Testis (tissue), 2 donors: ENCODE measurements at regions not wholly inside any gene's neighbourhood (a gene's known extent, or its start where the extent isn't known, plus 50 kb on each side); places are given as distances from the start of the nearest gene placed in this dataset.

ENCODE experiments used
- DNase-seq: peaks from one replicate; pipeline ENCODE4 v3.0.0-alpha.2; 2019
- H3K27ac ChIP-seq, 2 donors: fragments of 200-600 bp; sonication (generic); one replicate each; pipeline ENCODE4 v1.5.1; 2019
- H3K27me3 ChIP-seq: fragments of 200-600 bp; sonication (generic); one replicate; pipeline ENCODE4 v1.5.1; 2019
- H3K36me3 ChIP-seq: fragments of 200-600 bp; sonication (generic); one replicate; pipeline ENCODE4 v1.5.1; 2017; ENCODE audit warnings: low read depth; ENCODE audit errors: missing control alignments
- H3K4me1 ChIP-seq: fragments of 200-600 bp; sonication (generic); one replicate; pipeline ENCODE4 v1.5.1; 2019
- H3K4me3 ChIP-seq, 2 donors: fragments of 200-600 bp; sonication (generic); one replicate each; pipeline ENCODE4 v1.5.1; 2017 to 2019
- H3K9me3 ChIP-seq: fragments of 200-600 bp; sonication (generic); one replicate; pipeline ENCODE4 v1.5.1; 2017
- CTCF ChIP-seq, 3 experiments: fragments of 450-650 bp in 2 of 3; fragments of 200-600 bp in 1 of 3; sonication (generic) in 1 of 3; IDR thresholded peaks; one replicate each; pipeline ENCODE4 v1.5.1; 2016 to 2019; ENCODE audit warnings: antibody characterized with exemption in 3 of 3, mild to moderate bottlenecking in 2 of 3, moderate library complexity in 1 of 3
- POLR2A ChIP-seq: fragments of 450-650 bp; IDR thresholded peaks from one replicate; pipeline ENCODE4 v1.6.1; 2017; ENCODE audit warnings: antibody characterized with exemption, mild to moderate bottlenecking, moderate library complexity
- WGBS, 2 donors: methylation state at CpG; one replicate each; pipeline ENCODE4 v1.1.5; 2018; 5-methylcytosine and 5-hydroxymethylcytosine counted together
- intact Hi-C: fragments of 100-400 bp; cut with DNase I; formaldehyde crosslinking; loops from one replicate; pipeline ENCODE4 v1.15.1; 2023; ENCODE audit warnings: low total_unique reads

- no peak for TF ChIP-seq POLR2A
- no peak for TF ChIP-seq CTCF (IDR thresholded peaks at IDR 0.05)
- Histone ChIP-seq H3K27me3 (no peaks in the 10 kb centered on the region), H3K4me3 (no peak overlapping the region), H3K9me3 (no peaks in the 10 kb centered on the region), H3K36me3 (no peaks in the 10 kb centered on the region), H3K4me1 (no peaks in the 10 kb centered on the region), H3K27ac (no peak overlapping the region)
- 88 to 91% methylated on average over 2 of the region's 2 CpGs for WGBS, 2 donors
- DNase-seq: no peak
- intact Hi-C loops: no loop called here
Measured at GRCh38 chr11:109856928-109857327, 236.3 kb upstream of the ZC3H12C start.

GRCh38 chr11:109857637-109858036 is 235.6 kb upstream of the ZC3H12C start:
- intact Hi-C loops: no loop called here
- Histone ChIP-seq H3K9me3 (no peaks in the 10 kb centered on the region), H3K4me1 (no peaks in the 10 kb centered on the region), H3K36me3 (no peaks in the 10 kb centered on the region), H3K4me3 (no peak overlapping the region), H3K27ac (no peak overlapping the region), H3K27me3 (no peaks in the 10 kb centered on the region)
- no peak for DNase-seq
- TF ChIP-seq POLR2A (no peak), CTCF (IDR thresholded peaks at IDR 0.05) (no peak)

GRCh38 chr11:109858152-109858551 is 235.0 kb upstream of the ZC3H12C start:
- H3K36me3 ChIP-seq: no peaks in the 10 kb centered on the region
- H3K27ac ChIP-seq: no peak overlapping the region
- intact Hi-C loops: no loop called here
- H3K27me3 ChIP-seq: no peaks in the 10 kb centered on the region
- no peaks in the 10 kb centered on the region for H3K9me3 ChIP-seq
- no peak overlapping the region for H3K4me3 ChIP-seq
- DNase-seq: no peak
- H3K4me1 ChIP-seq: no peaks in the 10 kb centered on the region
- WGBS, 2 donors: 64 to 74% methylated on average over 4 of the region's 4 CpGs
- no peak for TF ChIP-seq CTCF (IDR thresholded peaks at IDR 0.05)

GRCh38 chr11:109859045-109859724 is 234.0 kb upstream of the ZC3H12C start:
- no peak for TF ChIP-seq CTCF (IDR thresholded peaks at IDR 0.05)
- no peak for TF ChIP-seq POLR2A
- no peaks in the 10 kb centered on the region for H3K4me1 ChIP-seq
- H3K27me3 ChIP-seq: no peaks in the 10 kb centered on the region
- H3K36me3 ChIP-seq: no peaks in the 10 kb centered on the region
- no peaks in the 10 kb centered on the region for H3K9me3 ChIP-seq
- no peak overlapping the region for H3K27ac ChIP-seq
- WGBS, 2 donors: 86% methylated on average over 4 of the region's 4 CpGs
- intact Hi-C loops: no loop called here
- H3K4me3 ChIP-seq: no peak overlapping the region
- no peak for DNase-seq

- Histone ChIP-seq H3K4me3 (no peak overlapping the region), H3K9me3 (no peaks in the 10 kb centered on the region), H3K4me1 (no peaks in the 10 kb centered on the region), H3K36me3 (no peaks in the 10 kb centered on the region), H3K27ac (no peak overlapping the region), H3K27me3 (no peaks in the 10 kb centered on the region)
- TF ChIP-seq CTCF (IDR thresholded peaks at IDR 0.05) (no peak), POLR2A (no peak)
- intact Hi-C loops: no loop called here
- 62 to 67% methylated on average over 3 of the region's 3 CpGs for WGBS, 2 donors
- DNase-seq: no peak
Measured at GRCh38 chr11:109862835-109863234, 230.4 kb upstream of the ZC3H12C start.
